Osteocyte (in vitro differentiated cells): ENCODE measurements at regions not wholly inside any gene's neighbourhood (a gene's known extent, or its start where the extent isn't known, plus 50 kb on each side); places are given as distances from the start of the nearest gene placed in this dataset.
"Not testable (repeated sequence)": the region's sequence is repeated elsewhere in the genome, so short reads cannot be mapped to it uniquely, and the experiment has no call there.

Experiments
- DNase-seq: peaks from one replicate; pipeline ENCODE4 v3.0.0; 2021; ENCODE audit warnings: mixed read lengths; ENCODE audit not compliant: unreplicated experiment; ENCODE audit errors: extremely low spot score
- H3K27ac Mint-ChIP-seq: one replicate; pipeline ENCODE4 v1.8.0; 2021; ENCODE audit warnings: mild to moderate bottlenecking, mixed read lengths; ENCODE audit not compliant: unreplicated experiment
- H3K27me3 Mint-ChIP-seq: one replicate; pipeline ENCODE4 v1.8.0; 2021; ENCODE audit warnings: mixed read lengths; ENCODE audit not compliant: unreplicated experiment
- H3K36me3 Mint-ChIP-seq: one replicate; pipeline ENCODE4 v1.8.0; 2021; ENCODE audit warnings: mixed read lengths; ENCODE audit not compliant: unreplicated experiment
- H3K4me1 Mint-ChIP-seq: one replicate; pipeline ENCODE4 v1.8.0; 2021; ENCODE audit warnings: mixed read lengths; ENCODE audit not compliant: unreplicated experiment
- H3K4me3 Mint-ChIP-seq: one replicate; pipeline ENCODE4 v1.8.0; 2021; ENCODE audit warnings: mild to moderate bottlenecking, moderate library complexity, mixed read lengths; ENCODE audit not compliant: unreplicated experiment
- H3K9me3 Mint-ChIP-seq: one replicate; pipeline ENCODE4 v1.8.0; 2021; ENCODE audit warnings: mixed read lengths; ENCODE audit not compliant: unreplicated experiment
- CTCF ChIP-seq: fragments of 200-600 bp; sonication (generic); IDR thresholded peaks from 2 replicates; pipeline ENCODE4 v1.5.0; 2021; ENCODE audit warnings: antibody characterized with exemption, mild to moderate bottlenecking, moderate library complexity

- H3K36me3 Mint-ChIP-seq = no peaks in the 10 kb centered on the region
- peaks cover 13% of the 10 kb centered on the region for H3K27me3 Mint-ChIP-seq
- H3K4me1 Mint-ChIP-seq = peaks cover 11% of the 10 kb centered on the region
- DNase-seq = no peak
- H3K4me3 Mint-ChIP-seq = no peak overlapping the region
- TF ChIP-seq CTCF = no peak
- no peak overlapping the region for H3K27ac Mint-ChIP-seq
- peaks cover 5% of the 10 kb centered on the region for H3K9me3 Mint-ChIP-seq
Measured at GRCh38 chr4:101621120-101621519, 169.4 kb upstream of the BANK1 start.

- Mint-ChIP-seq H3K9me3 (peaks cover 13% of the 10 kb centered on the region), H3K36me3 (no peaks in the 10 kb centered on the region), H3K4me3 (no peak overlapping the region), H3K27ac (no peak overlapping the region), H3K4me1 (peaks cover under 1% of the 10 kb centered on the region), H3K27me3 (no peaks in the 10 kb centered on the region)
- DNase-seq = no peak
- TF ChIP-seq CTCF = no peak
Measured at GRCh38 chr4:101615652-101616051, 174.9 kb upstream of the BANK1 start.

- not testable (repeated sequence) for H3K27ac Mint-ChIP-seq
Measured at GRCh38 chr4:101606989-101607388, 183.5 kb upstream of the BANK1 start.

GRCh38 chr4:101604976-101605375 is 185.6 kb upstream of the BANK1 start:
- Mint-ChIP-seq H3K36me3 (no peaks in the 10 kb centered on the region), H3K27me3 (no peaks in the 10 kb centered on the region), H3K27ac (no peak overlapping the region), H3K9me3 (peaks cover 7% of the 10 kb centered on the region), H3K4me1 (no peaks in the 10 kb centered on the region), H3K4me3 (no peak overlapping the region)
- no peak for TF ChIP-seq CTCF
- DNase-seq = no peak

More at GRCh38 chr4:101606989-101607388, 183.5 kb upstream of the BANK1 start:
- not testable (repeated sequence) for H3K9me3 Mint-ChIP-seq, DNase-seq, H3K27me3 Mint-ChIP-seq, H3K4me1 Mint-ChIP-seq, H3K36me3 Mint-ChIP-seq, H3K4me3 Mint-ChIP-seq

- Mint-ChIP-seq H3K27me3 (no peaks in the 10 kb centered on the region), H3K9me3 (peaks cover 6% of the 10 kb centered on the region), H3K4me1 (no peaks in the 10 kb centered on the region), H3K36me3 (no peaks in the 10 kb centered on the region), H3K4me3 (no peak overlapping the region), H3K27ac (no peak overlapping the region)
- DNase-seq = no peak
- TF ChIP-seq CTCF = no peak
Measured at GRCh38 chr4:101600287-101600686, 190.2 kb upstream of the BANK1 start.

GRCh38 chr4:101599620-101600019 is 190.9 kb upstream of the BANK1 start:
- no peaks in the 10 kb centered on the region for H3K4me1 Mint-ChIP-seq
- DNase-seq = no peak
- no peaks in the 10 kb centered on the region for H3K36me3 Mint-ChIP-seq
- TF ChIP-seq CTCF = no peak
- H3K4me3 Mint-ChIP-seq = no peak overlapping the region
- H3K9me3 Mint-ChIP-seq = peaks cover 6% of the 10 kb centered on the region
- H3K27me3 Mint-ChIP-seq = peaks cover 2% of the 10 kb centered on the region
- H3K27ac Mint-ChIP-seq = no peak overlapping the region
